ENCODE measurements at regions not wholly inside any gene's neighbourhood (a gene's known extent, or its start where the extent isn't known, plus 50 kb on each side); places are given as distances from the start of the nearest gene placed in this dataset.

GRCh38 chr2:8517850-8518498 is 163.9 kb upstream of the ID2 start:
- no peak for DNase-seq (ENCODE audit: low read depth in 2 of 2)

GRCh38 chr2:8518979-8519668 is 162.7 kb upstream of the ID2 start:
- DNase-seq (ENCODE audit: low read depth in 2 of 2), result no peak

DNA sequence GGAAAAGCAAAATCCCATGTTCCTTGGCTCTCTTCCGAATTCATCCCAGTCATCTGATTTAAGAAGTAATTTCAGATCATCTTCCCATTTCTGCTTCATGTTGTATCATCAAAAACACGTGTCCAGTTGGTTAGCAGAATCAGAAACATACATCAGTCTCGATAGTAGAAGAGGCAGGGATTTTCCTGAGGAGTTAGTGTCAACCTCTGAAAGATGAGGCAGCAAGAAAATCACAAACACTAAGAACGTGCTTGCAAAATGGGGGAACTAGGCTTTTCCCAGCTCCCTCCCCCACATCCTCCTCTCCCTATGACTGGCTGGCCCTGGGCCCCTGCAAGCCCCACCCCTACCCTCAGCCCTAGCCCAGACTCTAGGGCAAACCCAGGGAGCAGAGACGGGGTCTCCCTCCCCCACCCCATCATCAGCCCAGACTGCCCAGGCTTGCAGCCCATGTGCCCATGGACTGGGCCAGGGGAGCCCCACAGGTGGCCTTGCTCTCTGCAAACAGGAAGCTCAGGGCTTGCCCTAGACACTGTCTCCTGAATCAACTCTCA is 161.0 kb upstream of the ID2 start:
- no peak for DNase-seq (ENCODE audit: low read depth in 2 of 2)

DNA sequence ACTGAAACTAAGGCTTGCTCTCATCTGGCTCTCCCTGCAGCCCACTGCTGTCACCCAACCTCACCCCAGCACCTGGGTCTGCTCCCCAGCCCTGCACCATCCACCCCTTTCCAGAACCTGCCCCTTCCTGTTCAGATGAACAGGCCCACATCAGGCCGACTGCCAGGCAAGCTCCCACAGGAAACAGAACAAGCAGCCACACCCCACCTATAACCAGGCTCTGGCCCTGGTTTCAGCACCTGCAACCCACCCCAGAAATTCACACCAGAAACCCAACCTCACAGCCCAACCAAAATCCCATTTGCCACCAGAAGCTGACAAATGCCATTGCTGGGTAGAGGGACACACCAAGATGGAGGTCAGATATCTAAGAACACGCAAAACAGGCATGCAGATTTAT is 159.2 kb upstream of the ID2 start:
- no peak for DNase-seq (ENCODE audit: low read depth in 2 of 2)

- no peak for DNase-seq (ENCODE audit: low read depth in 2 of 2)
These were observed 157.5 kb upstream of the ID2 start for GRCh38 chr2:8524388-8524787.

GRCh38 chr2:8524823-8525222 is 157.0 kb upstream of the ID2 start:
- DNase-seq (ENCODE audit: low read depth in 2 of 2), result no peak

DNA sequence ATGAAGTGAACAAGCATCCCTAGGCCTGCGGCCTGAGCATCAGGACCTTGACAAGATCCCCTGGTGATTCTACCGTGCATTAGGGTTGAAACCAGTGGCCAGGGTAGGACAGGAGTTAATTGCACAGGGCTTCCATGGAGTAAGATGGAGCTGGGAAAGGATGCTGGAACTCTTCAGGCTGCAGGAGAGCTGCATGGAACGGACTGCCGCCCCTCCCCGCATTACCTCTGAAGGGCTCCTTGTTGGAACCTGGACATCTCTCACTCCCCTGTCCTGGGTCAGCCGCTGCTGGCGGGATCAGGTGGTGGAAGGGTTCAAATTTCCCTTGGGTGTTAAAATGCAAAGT is 156.6 kb upstream of the ID2 start:
- DNase-seq (ENCODE audit: low read depth in 2 of 2), result no peak

- no peak for DNase-seq (ENCODE audit: low read depth in 2 of 2)
These were observed 156.1 kb upstream of the ID2 start for GRCh38 chr2:8525582-8526402.

DNA sequence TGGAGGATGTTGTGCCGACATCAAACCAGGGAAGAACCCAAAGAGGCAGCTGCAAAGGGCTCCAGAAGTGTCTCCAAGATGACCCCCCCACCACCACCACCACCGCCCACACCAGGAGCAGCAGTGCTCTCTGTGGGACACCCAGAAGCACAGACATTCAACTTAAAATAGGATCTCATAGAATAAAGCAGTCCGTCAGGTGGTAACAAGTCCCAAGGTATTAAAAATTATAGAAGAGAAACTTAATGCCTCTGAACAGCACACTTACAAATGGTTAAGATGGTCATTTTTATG is 155.5 kb upstream of the ID2 start:
- DNase-seq (ENCODE audit: low read depth in 2 of 2), result no peak

DNA sequence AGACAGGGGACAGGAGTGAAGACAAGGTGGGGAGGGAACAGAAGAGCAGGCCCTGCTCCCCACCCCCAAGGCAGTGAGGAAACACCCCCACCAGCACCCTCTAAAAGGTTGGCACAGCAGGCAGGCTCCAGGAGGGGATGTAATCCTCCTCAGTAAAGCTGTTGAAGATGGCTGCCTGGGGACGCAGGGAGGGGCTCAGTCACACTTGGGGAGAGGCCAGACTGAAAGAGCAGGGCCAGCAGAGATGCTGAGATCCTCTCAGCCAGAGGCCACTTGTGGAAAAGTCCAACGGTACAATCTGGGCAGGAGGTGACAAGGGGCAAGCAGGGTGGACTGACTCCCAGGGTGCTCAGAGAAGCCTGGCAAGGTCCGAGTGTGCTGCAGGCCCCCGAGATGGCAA is 154.8 kb upstream of the ID2 start:
- DNase-seq (ENCODE audit: low read depth in 2 of 2), result no peak

DNA sequence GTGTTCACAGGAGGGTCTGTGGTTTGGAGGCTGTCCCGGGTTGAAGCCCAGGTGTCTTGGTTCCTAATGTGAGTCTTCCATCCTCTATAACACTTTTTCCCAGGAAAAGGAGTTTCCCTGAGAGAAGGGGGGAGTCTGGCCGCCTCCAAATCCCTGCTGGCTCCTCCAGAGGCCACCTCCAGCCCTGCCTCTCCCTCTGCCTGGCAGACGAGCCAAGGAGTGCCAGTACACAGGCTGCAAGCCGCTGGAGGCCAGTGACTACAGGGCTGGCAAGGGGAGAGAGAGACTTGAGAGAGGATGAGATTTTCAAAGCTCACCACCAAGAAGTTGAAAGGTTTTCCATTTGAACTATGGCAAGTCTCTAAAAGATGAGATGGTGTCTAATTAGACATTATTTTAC is 154.2 kb upstream of the ID2 start:
- no peak for DNase-seq (ENCODE audit: low read depth in 2 of 2)

GRCh38 chr2:8528863-8529262 is 153.0 kb upstream of the ID2 start:
- no peak for DNase-seq (ENCODE audit: low read depth in 2 of 2)

DNA sequence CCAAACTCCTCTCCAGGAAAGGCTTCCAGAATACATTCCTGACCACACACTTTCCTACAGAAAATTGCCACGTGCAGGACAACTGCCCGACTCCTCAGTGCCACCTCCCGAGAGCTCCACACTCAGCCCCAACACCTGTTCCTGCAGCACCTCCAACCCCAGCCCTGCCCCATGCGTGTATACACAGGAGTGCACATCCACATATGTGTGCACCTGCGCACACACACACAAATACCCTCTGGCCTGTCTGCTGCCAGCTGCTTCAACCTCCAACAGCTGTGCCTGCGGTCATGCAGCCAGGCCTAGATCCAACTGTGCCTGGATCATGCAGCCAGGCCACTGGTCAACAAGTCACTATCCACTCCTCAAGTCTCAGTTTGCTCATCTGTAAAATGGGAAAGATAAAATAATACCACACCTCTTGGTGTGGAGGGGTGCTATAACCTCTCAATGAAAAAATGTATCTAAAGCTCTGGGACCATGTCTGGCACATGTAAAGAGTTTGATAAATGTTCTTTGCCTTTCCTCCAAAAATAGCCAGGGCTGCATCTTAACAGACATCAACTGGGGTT is 152.1 kb upstream of the ID2 start:
- no peak for DNase-seq (ENCODE audit: low read depth in 2 of 2)

- no peak for DNase-seq (ENCODE audit: low read depth in 2 of 2)
These were observed 150.4 kb upstream of the ID2 start for GRCh38 chr2:8531481-8531880.

DNA sequence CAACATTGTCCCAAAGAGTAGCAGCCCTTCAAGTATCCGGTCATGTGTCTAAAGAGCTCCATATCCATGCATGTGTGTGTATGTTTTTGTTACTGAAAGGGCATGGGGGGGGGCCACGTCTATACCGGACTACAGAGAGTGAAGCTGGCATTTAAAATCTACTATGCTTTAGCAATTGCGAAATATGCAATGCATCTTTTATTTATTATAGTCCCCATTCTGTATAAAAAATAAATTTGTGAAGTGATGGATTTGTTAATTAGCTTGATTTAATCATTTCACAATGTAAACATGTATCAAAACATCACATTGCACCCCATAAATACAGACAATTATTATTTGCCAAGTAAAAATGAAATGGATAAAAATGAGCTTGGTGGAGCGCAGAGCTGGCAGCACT is 149.4 kb upstream of the ID2 start:
- DNase-seq (ENCODE audit: low read depth in 2 of 2), result no peak

- no peak for DNase-seq (ENCODE audit: low read depth in 2 of 2)
These were observed 147.9 kb upstream of the ID2 start for GRCh38 chr2:8533923-8534322.

DNA sequence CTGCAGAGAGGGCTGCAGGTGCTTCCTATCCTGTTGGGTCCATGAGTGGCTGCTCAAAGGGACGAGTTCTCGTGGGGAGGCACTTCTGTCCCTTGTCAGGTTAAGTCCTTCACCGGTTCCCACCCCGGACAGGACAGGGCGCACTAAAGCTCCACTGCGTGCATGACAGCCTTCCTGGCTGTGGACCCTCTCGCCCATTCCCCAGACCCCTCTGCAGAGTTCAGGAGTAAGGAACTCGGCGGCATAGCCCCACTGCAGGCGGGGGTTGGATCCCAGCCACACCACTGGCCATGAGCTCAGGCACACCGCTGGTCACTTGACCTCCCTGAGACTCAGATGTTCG is 147.5 kb upstream of the ID2 start:
- DNase-seq (ENCODE audit: low read depth in 2 of 2), result no peak

DNA sequence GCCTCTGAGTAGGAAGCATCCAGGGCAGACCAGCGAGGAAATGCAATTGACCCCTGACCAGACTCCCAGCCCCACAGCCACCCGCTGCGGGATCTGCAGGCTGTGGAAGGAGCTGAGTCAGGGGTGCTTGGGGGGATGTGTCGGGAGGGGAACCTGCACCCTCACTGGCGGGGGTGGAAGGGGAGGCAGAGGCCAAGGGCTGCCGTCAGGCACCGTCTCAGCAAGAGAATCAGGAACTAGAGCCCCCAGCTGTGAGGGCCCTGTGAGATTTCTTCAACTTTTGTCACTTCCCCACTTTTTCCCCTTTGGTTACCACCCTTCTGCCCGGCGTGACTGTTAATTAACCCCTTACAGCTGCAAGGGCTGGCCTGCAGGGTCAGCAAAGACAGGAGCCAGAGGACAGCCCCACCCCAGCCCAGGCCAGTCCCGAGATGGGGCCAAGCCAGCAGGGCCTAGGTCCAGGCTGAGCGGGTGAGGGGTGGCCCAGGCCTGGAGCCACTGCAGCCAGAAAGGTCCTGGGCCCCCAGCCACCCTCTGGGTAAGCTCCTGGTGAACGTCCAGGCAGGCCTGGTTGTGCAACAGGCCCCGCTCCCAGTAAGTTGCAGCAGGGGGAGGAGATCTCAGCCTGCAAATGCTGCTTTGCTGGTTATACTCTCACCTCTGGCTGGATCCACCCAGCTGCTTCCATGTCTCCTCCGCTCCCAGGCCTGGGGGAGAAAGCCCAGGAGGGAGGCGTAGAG is 147.0 kb upstream of the ID2 start:
- no peak for DNase-seq (ENCODE audit: low read depth in 2 of 2)

DNA sequence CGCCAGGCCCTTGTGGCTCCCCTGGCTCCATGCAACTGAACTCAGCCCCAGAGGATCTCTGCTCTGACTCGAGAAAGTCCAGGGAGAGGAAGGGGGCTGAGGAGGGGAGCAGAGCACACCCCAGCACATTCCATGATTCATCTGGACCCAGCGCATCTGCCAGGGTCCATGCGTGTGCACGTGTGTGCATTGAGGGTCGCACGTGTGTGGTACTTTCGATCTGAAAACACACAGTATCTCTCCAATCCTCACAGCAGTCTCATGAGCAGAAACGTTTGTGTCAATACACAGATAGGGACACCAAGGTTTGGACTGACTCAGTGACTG is 146.4 kb upstream of the ID2 start:
- DNase-seq (ENCODE audit: low read depth in 2 of 2), result no peak

- no peak for DNase-seq (ENCODE audit: low read depth in 2 of 2)
These were observed 145.8 kb upstream of the ID2 start for GRCh38 chr2:8535821-8536685.

All from activated CD8-positive, alpha-beta memory T cell treated with anti-CD3 and anti-CD28 coated beads for 4 hours (primary cell).